ENCODE measurements at regions not wholly inside any gene's neighbourhood (a gene's known extent, or its start where the extent isn't known, plus 50 kb on each side); places are given as distances from the start of the nearest gene placed in this dataset.

DNA sequence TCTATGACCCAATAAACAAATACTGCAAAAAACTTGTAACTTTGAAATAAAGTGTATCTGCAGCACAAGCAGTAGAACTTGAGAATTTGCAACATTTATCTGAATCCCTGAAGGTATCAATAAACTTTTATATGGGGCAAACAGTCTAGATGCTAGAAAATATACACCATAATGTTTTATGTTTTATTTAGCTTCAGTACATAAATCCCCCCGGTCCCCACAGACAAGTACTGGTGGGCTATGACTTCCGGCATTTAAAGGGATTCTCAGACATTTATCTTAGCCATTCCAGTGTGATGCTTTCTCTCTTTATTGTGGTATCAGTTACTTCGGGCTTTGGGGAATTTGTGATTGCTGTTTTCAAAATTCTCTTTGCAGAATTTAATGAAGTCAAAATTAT, 390.4 kb downstream of the SIPA1L2 start:
- TF ChIP-seq BRCA1 (IDR thresholded peaks at IDR 0.05; ENCODE audit: low read depth, low read length) = no peak
- TF ChIP-seq TBP (IDR thresholded peaks at IDR 0.05; ENCODE audit: low read depth, low read length) = no peak
- TF ChIP-seq, protein P1, sequence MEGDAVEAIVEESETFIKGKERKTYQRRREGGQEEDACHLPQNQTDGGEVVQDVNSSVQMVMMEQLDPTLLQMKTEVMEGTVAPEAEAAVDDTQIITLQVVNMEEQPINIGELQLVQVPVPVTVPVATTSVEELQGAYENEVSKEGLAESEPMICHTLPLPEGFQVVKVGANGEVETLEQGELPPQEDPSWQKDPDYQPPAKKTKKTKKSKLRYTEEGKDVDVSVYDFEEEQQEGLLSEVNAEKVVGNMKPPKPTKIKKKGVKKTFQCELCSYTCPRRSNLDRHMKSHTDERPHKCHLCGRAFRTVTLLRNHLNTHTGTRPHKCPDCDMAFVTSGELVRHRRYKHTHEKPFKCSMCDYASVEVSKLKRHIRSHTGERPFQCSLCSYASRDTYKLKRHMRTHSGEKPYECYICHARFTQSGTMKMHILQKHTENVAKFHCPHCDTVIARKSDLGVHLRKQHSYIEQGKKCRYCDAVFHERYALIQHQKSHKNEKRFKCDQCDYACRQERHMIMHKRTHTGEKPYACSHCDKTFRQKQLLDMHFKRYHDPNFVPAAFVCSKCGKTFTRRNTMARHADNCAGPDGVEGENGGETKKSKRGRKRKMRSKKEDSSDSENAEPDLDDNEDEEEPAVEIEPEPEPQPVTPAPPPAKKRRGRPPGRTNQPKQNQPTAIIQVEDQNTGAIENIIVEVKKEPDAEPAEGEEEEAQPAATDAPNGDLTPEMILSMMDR (IDR thresholded peaks at IDR 0.05; ENCODE audit: control extremely low read depth in 1 of 3, insufficient read depth in 1 of 3, low read depth in 1 of 3, low read length in 3 of 3) = no peak
- TF ChIP-seq, protein P2, sequence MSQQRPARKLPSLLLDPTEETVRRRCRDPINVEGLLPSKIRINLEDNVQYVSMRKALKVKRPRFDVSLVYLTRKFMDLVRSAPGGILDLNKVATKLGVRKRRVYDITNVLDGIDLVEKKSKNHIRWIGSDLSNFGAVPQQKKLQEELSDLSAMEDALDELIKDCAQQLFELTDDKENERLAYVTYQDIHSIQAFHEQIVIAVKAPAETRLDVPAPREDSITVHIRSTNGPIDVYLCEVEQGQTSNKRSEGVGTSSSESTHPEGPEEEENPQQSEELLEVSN (IDR thresholded peaks at IDR 0.05) = no peak
- no peak for TF ChIP-seq HDAC2 (IDR thresholded peaks at IDR 0.05; ENCODE audit: borderline replicate concordance in 1 of 2, low read depth in 2 of 2, low read length in 2 of 2)
- no peak for TF ChIP-seq EP300 (IDR thresholded peaks at IDR 0.05; ENCODE audit: borderline replicate concordance in 1 of 2, low read depth in 2 of 2, low read length in 2 of 2)
- no peak for TF ChIP-seq TAF1 (IDR thresholded peaks at IDR 0.05; ENCODE audit: low read depth, low read length)
- TF ChIP-seq SRF (IDR thresholded peaks at IDR 0.05; ENCODE audit: low read depth, low read length) = no peak
- no peak for TF ChIP-seq NRF1 (IDR thresholded peaks at IDR 0.05; ENCODE audit: low read depth, low read length)
- TF ChIP-seq, protein P3, sequence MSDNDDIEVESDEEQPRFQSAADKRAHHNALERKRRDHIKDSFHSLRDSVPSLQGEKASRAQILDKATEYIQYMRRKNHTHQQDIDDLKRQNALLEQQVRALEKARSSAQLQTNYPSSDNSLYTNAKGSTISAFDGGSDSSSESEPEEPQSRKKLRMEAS (IDR thresholded peaks at IDR 0.05) = no peak
- TF ChIP-seq RAD21 (IDR thresholded peaks at IDR 0.05 in 1 of 2, conservative IDR thresholded peaks at IDR 0.05 in 1 of 2; ENCODE audit: low read depth in 2 of 2, low read length in 2 of 2) = no peak
- TF ChIP-seq, protein P4, sequence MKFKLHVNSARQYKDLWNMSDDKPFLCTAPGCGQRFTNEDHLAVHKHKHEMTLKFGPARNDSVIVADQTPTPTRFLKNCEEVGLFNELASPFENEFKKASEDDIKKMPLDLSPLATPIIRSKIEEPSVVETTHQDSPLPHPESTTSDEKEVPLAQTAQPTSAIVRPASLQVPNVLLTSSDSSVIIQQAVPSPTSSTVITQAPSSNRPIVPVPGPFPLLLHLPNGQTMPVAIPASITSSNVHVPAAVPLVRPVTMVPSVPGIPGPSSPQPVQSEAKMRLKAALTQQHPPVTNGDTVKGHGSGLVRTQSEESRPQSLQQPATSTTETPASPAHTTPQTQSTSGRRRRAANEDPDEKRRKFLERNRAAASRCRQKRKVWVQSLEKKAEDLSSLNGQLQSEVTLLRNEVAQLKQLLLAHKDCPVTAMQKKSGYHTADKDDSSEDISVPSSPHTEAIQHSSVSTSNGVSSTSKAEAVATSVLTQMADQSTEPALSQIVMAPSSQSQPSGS (IDR thresholded peaks at IDR 0.05; ENCODE audit: low read length) = no peak
- TF ChIP-seq MAFK (IDR thresholded peaks at IDR 0.05; ENCODE audit: low read depth, low read length) = no peak

Data from H1 (cell line).